OCI-LY3 (cell line): ENCODE measurements at regions not wholly inside any gene's neighbourhood (a gene's known extent, or its start where the extent isn't known, plus 50 kb on each side); places are given as distances from the start of the nearest gene placed in this dataset.

Source experiments
- H2AFZ ChIP-seq: fragments of 200-600, 300-600 bp; shearing (Covaris generic); 2 replicates; pipeline ENCODE4 v1.6.0; 2014; ENCODE audit warnings: antibody characterized with exemption, low read depth, low read length
- H3K27ac ChIP-seq: fragments of 200-600, 300-600 bp; sonication (generic); 2 replicates; pipeline ENCODE4 v1.5.1; 2014; ENCODE audit warnings: mild to moderate bottlenecking, low read length, moderate library complexity, mixed read lengths
- H3K27me3 ChIP-seq: fragments of 200-600, 300-600 bp; sonication (generic); 2 replicates; pipeline ENCODE4 v1.6.1; 2014; ENCODE audit warnings: low read depth, low read length, mixed read lengths
- H3K36me3 ChIP-seq: fragments of 200-600, 300-600 bp; sonication (generic); replicated peaks from 2 replicates; pipeline ENCODE3; 2014; ENCODE audit warnings: low read depth, low read length, mixed read lengths
- H3K4me1 ChIP-seq: fragments of 300-600, 200-600 bp; sonication (generic); 2 replicates; pipeline ENCODE4 v1.6.1; 2014; ENCODE audit warnings: low read length, mixed read lengths
- H3K4me2 ChIP-seq: fragments of 200-600, 300-600 bp; sonication (generic); 2 replicates; pipeline ENCODE4 v1.6.1; 2014; ENCODE audit warnings: low read length, mixed read lengths
- H3K4me3 ChIP-seq: fragments of 300-600, 200-600 bp; sonication (generic); 2 replicates; pipeline ENCODE4 v1.5.1; 2014; ENCODE audit warnings: antibody characterized with exemption, mild to moderate bottlenecking, low read length, moderate library complexity
- H3K79me2 ChIP-seq: fragments of 300-600, 200-600 bp; shearing (Covaris generic); 2 replicates; pipeline ENCODE4 v1.6.1; 2014; ENCODE audit warnings: mild to moderate bottlenecking, low read length, mixed read lengths
- H3K9ac ChIP-seq: fragments of 300-600, 200-600 bp; shearing (Covaris generic); 2 replicates; pipeline ENCODE4 v1.6.0; 2014; ENCODE audit warnings: mild to moderate bottlenecking, low read length, moderate library complexity
- H3K9me3 ChIP-seq: fragments of 200-600, 300-600 bp; shearing (Covaris generic); 2 replicates; pipeline ENCODE4 v1.6.1; 2014; ENCODE audit warnings: low read length, mixed read lengths; ENCODE audit not compliant: insufficient read depth
- H4K20me1 ChIP-seq: fragments of 200-600, 300-600 bp; sonication (generic); 2 replicates; pipeline ENCODE4 v1.6.1; 2016; ENCODE audit warnings: low read length, mixed read lengths; ENCODE audit not compliant: insufficient read depth
- CTCF ChIP-seq: fragments of 200-600, 300-600 bp; sonication (generic); IDR thresholded peaks from 2 replicates; pipeline ENCODE4 v1.5.1; 2014; ENCODE audit warnings: antibody characterized with exemption, low read length, low read depth
- EZH2phosphoT487 ChIP-seq: fragments of 200-600 bp; shearing (Covaris generic); IDR thresholded peaks from 2 replicates; pipeline ENCODE4 v1.6.1; 2018; ENCODE audit warnings: antibody characterized with exemption, mixed run types, low read depth

DNA sequence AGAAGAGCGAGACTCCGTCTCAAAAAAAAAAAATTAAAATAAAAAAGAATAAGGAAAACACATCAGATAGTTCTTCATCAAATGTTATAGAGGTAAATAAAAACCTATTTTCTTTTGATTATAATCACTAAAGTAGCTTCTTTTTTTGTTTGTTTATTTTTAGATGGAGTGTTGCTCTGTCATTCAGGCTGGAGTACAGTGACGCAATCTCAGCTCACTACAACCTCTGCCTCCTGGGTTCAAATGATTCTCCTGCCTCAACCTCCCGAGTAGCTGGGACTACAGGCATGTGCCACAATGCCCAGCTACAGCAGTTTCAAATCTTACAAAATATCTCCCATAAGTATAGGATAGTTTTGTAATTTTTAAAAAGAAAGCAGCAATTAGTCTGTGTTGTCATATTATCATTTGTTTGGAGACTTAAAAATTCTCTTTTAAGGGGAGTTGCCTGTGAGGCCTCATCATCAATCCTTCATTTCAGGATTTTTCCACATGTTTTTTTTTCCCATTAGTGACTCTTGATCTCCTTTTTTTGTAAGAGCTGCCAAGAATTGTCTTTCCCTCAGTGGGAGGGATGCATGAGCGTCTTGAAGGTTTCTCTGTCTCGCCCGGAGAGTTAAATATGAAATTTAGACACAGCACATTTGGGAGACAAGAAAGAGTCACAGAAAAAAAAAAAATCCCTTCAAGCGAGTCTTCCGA, 275.9 kb downstream of the CDCA7 start:
- Histone ChIP-seq H3K4me1 (no peaks in the 10 kb centered on the region), H3K27me3 (no peaks in the 10 kb centered on the region), H3K9me3 (no peaks in the 10 kb centered on the region), H3K36me3 (no peaks in the 10 kb centered on the region), H4K20me1 (no peaks in the 10 kb centered on the region), H3K4me2 (no peak overlapping the region), H2AFZ (no peak overlapping the region), H3K4me3 (no peak overlapping the region), H3K27ac (no peak overlapping the region), H3K9ac (no peak overlapping the region), H3K79me2 (no peaks in the 10 kb centered on the region)
- TF ChIP-seq CTCF (no peak), EZH2phosphoT487 (no peak)

DNA sequence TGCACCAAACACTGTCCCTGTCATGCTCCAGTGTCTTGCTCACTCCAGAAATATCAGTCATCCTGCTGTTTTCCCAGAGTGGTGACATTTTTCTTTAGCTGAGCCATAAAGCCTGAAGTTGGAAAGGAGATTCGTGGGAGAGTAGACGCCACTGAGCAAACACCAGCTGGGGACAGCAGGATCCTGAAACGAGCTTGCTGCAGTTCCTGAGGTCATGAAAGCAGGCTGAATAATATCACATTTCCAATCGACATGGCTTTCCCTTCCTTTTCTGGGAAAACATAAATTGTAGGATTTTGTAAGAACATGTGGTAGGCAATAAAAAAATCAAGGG, 276.4 kb downstream of the CDCA7 start:
- H3K79me2 ChIP-seq: no peaks in the 10 kb centered on the region
- H2AFZ ChIP-seq: no peak overlapping the region
- H3K9ac ChIP-seq: no peak overlapping the region
- no peaks in the 10 kb centered on the region for H3K4me1 ChIP-seq
- H4K20me1 ChIP-seq: no peaks in the 10 kb centered on the region
- no peaks in the 10 kb centered on the region for H3K9me3 ChIP-seq
- H3K4me3 ChIP-seq: no peak overlapping the region
- no peaks in the 10 kb centered on the region for H3K36me3 ChIP-seq
- no peaks in the 10 kb centered on the region for H3K27me3 ChIP-seq
- H3K27ac ChIP-seq: no peak overlapping the region
- TF ChIP-seq EZH2phosphoT487 (no peak), CTCF (no peak)
- H3K4me2 ChIP-seq: no peak overlapping the region

DNA sequence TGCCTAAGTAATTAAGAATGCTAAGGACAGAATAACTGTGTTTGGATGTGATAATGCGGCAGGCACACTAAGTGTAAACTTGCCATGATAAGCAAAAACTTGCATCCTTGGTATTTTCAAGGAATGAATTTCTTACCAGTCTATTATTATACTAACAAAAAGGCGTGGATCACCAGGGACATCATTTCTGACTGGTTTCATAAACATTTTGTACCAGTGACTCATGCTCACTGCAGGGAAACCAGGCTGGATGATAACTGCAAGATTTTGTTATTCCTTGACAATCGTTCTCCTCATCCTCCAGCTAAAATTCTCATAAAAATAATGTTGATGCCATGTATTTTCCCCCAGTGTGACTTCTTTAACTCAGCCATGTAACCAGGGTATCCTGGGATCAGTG, 289.5 kb downstream of the CDCA7 start:
- peaks cover 10% of the 10 kb centered on the region; the same call in 1 of the 2 replicates for H3K27me3 ChIP-seq
- no peaks in the 10 kb centered on the region for H3K9me3 ChIP-seq
- no peak overlapping the region for H3K9ac ChIP-seq
- TF ChIP-seq CTCF (no peak), EZH2phosphoT487 (no peak)
- H3K4me2 ChIP-seq: no peak overlapping the region
- H3K27ac ChIP-seq: no peak overlapping the region
- H2AFZ ChIP-seq: no peak overlapping the region
- no peaks in the 10 kb centered on the region for H4K20me1 ChIP-seq
- no peaks in the 10 kb centered on the region for H3K79me2 ChIP-seq
- no peak overlapping the region for H3K4me3 ChIP-seq
- no peaks in the 10 kb centered on the region for H3K4me1 ChIP-seq
- H3K36me3 ChIP-seq: no peaks in the 10 kb centered on the region

DNA sequence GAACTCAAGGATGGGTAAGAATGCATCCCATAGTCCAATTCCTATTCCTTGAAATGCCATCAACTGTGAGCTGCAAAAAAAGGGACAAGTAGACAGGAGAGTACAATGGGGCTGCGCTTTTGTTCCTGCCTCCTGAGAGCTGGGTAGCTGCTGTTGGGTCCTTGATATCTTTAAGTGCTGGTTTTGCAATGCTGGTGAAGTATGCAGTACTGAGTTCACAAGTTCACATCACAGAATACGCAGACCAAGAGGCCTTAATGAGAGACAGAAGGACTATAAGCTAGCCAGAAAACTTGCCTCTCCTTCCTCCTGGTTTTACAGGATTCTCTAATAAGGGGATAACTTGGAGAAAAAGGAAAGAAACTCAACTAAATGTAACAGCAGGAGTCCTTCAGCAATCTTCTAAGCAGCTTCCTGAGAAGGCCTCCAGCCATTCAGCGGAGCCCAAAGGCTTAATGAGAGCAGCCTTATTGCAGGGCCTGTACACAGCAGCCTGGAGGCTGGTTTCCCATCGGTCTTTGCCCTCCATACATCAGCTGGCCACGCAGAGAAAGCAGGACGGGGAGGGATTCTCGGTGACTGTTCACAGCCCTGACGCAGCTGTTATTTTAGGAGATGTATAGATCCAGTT, 293.1 kb downstream of the CDCA7 start:
- Histone ChIP-seq H3K27ac (no peak overlapping the region), H3K36me3 (no peaks in the 10 kb centered on the region), H3K9me3 (no peaks in the 10 kb centered on the region), H3K27me3 (no peaks in the 10 kb centered on the region), H3K79me2 (no peaks in the 10 kb centered on the region), H3K4me2 (no peak overlapping the region), H3K4me1 (peaks cover 5% of the 10 kb centered on the region), H4K20me1 (no peaks in the 10 kb centered on the region), H3K9ac (no peak overlapping the region), H3K4me3 (no peak overlapping the region), H2AFZ (no peak overlapping the region)
- no peak for TF ChIP-seq CTCF
- TF ChIP-seq EZH2phosphoT487: no peak
